Breast epithelium (tissue), 3 donors: ENCODE measurements at regions not wholly inside any gene's neighbourhood (a gene's known extent, or its start where the extent isn't known, plus 50 kb on each side); places are given as distances from the start of the nearest gene placed in this dataset.

Experiments
- POLR2A ChIP-seq: fragments of 450-650 bp; IDR thresholded peaks from one replicate; pipeline ENCODE4 v1.6.1; 2016; ENCODE audit warnings: antibody characterized with exemption, mild to moderate bottlenecking, moderate library complexity
- POLR2AphosphoS5 ChIP-seq, 3 donors: sonication (generic); formaldehyde crosslinking; IDR thresholded peaks; one replicate each; pipeline ENCODE4 v1.6.1; 2017; ENCODE audit warnings: antibody characterized with exemption in 3 of 3
- TF ChIP-seq, protein P1 (sequence below), 3 donors: fragments of 450-650 bp; IDR thresholded peaks; one replicate each; pipeline ENCODE4 v1.5.1; 2016 to 2017; ENCODE audit warnings: antibody characterized with exemption in 3 of 3, mild to moderate bottlenecking in 3 of 3, moderate library complexity in 3 of 3

DNA sequence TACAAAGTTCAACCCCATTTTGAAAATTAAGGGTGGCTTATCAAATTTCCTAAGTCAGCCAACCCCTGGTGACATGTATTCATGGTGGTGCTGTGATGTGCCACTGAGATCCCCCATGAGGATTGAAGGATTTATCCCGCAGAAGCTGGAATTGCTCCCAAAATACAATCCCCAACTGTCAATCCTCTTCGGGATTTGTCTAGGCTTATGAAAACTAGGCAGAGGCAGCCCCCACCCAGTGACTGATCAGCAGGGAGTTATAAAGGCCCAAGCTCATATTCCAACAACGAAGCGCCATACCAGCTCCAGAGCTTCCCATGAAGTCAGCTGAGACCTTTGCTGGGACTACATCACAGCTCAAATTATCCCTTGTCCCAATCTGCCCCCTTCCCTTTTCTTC, 316.0 kb downstream of the ENC1 start:
- TF ChIP-seq, protein P1, sequence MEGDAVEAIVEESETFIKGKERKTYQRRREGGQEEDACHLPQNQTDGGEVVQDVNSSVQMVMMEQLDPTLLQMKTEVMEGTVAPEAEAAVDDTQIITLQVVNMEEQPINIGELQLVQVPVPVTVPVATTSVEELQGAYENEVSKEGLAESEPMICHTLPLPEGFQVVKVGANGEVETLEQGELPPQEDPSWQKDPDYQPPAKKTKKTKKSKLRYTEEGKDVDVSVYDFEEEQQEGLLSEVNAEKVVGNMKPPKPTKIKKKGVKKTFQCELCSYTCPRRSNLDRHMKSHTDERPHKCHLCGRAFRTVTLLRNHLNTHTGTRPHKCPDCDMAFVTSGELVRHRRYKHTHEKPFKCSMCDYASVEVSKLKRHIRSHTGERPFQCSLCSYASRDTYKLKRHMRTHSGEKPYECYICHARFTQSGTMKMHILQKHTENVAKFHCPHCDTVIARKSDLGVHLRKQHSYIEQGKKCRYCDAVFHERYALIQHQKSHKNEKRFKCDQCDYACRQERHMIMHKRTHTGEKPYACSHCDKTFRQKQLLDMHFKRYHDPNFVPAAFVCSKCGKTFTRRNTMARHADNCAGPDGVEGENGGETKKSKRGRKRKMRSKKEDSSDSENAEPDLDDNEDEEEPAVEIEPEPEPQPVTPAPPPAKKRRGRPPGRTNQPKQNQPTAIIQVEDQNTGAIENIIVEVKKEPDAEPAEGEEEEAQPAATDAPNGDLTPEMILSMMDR (IDR thresholded peaks at IDR 0.05), result no peak
- TF ChIP-seq POLR2A (no peak), POLR2AphosphoS5 (IDR thresholded peaks at IDR 0.05) (no peak)
